AG04449 (cell line): ENCODE measurements at regions not wholly inside any gene's neighbourhood (a gene's known extent, or its start where the extent isn't known, plus 50 kb on each side); places are given as distances from the start of the nearest gene placed in this dataset.

Experiments used
- CTCF ChIA-PET: fragments of 350-600 bp; formaldehyde crosslinking; extraction: SDS; loops from one replicate; lab custom pipeline; 2021; ENCODE audit warnings: antibody characterized with exemption; lab: Yijun Ruan, JAX
- POLR2A ChIA-PET: fragments of 400-600, 350-600 bp; formaldehyde crosslinking; extraction: SDS; loops from one replicate; lab custom pipeline; 2020; ENCODE audit warnings: antibody characterized with exemption, inconsistent platforms; lab: Yijun Ruan, JAX
- DNase-seq: peaks from one replicate; pipeline ENCODE4 v3.0.0-alpha.2; 2010; ENCODE audit warnings: low read depth, low spot score
- H3K4me3 ChIP-seq: 2 replicates; pipeline ENCODE4 v1.5.1; 2011; ENCODE audit warnings: low read depth, mild to moderate bottlenecking, control low read depth, low read length
- TF ChIP-seq, protein P1 (sequence below): IDR thresholded peaks from one replicate; pipeline ENCODE4 v1.5.1; 2011; ENCODE audit warnings: mild to moderate bottlenecking, moderate library complexity, low read length, control low read depth, inconsistent platforms; ENCODE audit not compliant: insufficient read depth; ENCODE audit errors: missing control alignments

DNA sequence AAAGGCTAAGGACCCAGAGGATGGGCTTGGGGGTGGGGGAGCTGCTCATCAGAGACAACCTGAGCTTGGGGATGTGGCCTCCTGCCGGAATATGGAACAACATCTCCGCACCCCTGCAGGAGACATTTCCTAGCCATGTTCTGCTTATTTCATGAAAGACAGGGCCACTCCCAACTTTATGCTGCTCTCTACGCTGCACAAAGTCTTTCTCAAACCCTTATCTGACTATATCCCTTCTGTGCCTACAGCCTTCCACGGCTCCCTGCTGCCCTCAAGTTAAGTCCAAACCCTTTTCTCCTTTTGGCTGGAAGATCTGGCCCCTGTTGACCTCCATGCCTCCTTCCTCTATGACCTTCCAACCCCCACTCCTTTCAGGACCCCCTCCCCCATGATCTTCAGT lies 562.0 kb downstream of the MN1 start:
- CTCF ChIA-PET: interaction anchor here (1.0 kb wide), 1 partner anchor 15 kb away, joined by 3 read pairs; no protein-coding TSS in a partner anchor
- DNase-seq: no peak
- POLR2A ChIA-PET: interaction anchor here (0.6 to 1.7 kb wide), 5 partner anchors 15 to 128 kb away, joined by 3 to 16 read pairs (median 4); no protein-coding TSS in a partner anchor

DNA sequence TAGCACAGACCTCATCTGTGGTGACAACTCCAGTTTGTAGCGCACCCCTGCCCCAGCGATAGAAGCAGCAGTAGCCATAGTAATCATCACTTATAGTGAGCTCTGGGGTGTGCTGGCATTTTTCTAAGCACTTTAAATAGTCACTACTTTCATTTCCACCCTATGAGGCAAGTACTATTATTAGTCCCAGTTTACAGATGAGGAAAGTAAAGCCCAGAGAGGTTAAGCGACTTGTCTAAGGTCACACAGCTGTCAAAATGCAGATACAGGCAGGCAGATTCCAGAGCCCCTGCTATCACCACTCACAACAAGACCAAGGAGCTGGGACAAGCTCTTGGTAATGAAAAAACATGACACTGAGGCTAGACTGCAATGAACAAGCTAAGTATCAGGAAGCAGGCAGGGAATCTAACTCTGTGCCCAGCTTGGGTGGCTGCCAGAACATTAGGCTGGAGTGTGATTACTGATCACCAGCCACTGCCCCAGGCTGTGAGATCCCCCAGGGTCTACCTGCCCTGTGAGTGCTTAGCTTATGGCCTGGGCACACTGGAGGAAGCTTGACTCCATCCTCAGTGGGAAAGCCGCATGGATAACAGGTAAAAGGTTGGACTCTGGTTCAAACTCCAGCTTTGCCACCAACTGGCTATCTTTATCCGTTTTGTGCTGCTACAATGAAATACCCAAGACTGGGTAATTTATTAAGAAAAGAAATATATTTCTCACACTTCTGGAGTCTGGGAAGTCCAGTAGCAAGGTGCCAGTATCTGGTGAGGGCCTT lies 561.1 kb downstream of the MN1 start:
- CTCF ChIA-PET: no interaction called here
- TF ChIP-seq, protein P1, sequence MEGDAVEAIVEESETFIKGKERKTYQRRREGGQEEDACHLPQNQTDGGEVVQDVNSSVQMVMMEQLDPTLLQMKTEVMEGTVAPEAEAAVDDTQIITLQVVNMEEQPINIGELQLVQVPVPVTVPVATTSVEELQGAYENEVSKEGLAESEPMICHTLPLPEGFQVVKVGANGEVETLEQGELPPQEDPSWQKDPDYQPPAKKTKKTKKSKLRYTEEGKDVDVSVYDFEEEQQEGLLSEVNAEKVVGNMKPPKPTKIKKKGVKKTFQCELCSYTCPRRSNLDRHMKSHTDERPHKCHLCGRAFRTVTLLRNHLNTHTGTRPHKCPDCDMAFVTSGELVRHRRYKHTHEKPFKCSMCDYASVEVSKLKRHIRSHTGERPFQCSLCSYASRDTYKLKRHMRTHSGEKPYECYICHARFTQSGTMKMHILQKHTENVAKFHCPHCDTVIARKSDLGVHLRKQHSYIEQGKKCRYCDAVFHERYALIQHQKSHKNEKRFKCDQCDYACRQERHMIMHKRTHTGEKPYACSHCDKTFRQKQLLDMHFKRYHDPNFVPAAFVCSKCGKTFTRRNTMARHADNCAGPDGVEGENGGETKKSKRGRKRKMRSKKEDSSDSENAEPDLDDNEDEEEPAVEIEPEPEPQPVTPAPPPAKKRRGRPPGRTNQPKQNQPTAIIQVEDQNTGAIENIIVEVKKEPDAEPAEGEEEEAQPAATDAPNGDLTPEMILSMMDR: no peak
- POLR2A ChIA-PET: interaction anchor here (0.6 kb wide), 1 partner anchor 19 kb away, joined by 3 read pairs; no protein-coding TSS in a partner anchor

More for the DNA sequence above, 562.0 kb downstream of the MN1 start:
- H3K4me3 ChIP-seq: no peak overlapping the region
- TF ChIP-seq, protein P1: no peak

DNA sequence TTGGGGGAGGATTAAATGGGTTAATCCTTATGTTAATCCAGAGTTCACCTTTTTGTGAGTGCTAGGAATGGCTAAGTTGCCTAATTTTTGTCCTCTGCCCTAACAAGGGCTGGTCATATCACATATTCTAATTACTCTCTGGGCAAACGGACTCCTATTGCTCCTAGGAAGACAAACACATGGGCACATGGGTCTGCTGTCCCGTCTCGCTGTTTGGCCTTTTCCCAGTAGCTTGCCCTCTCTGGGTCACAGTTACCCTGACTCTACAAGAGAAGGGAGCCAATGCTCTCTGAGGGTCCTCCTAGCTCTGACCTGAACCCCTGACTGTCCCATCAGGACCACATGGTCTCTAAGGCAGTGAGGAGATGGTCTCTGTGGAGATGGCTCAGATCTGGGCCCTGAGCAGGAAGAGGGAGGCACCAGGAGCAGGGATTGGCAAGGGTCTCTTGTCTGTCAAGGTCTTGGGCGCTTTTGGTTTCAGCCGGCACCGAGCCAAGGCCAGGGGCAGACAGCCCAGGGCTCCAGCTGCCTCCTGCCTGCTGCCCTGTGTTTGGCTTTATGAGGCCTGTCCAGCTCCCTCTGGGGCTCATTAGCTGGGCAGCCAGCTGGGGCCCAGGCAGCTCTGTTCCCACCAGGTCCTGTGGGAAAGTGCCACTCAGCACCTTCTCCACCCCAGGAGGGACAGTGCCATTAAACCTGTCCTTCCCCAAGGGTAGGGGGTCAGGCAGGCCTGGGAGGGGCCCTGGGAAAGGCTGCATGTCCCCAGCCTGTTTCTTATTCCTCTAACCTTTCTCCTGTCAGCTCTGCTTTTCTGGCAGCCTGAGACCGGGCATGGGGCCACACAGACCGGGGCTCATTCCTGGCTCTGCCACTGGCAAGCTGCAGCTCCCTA lies 559.9 kb downstream of the MN1 start:
- ChIA-PET POLR2A (no interaction called here), CTCF (no interaction called here)
- TF ChIP-seq, protein P1: no peak
- no peak for DNase-seq
- H3K4me3 ChIP-seq: no peak overlapping the region

More for the DNA sequence above, 561.1 kb downstream of the MN1 start:
- no peak overlapping the region for H3K4me3 ChIP-seq
- DNase-seq: no peak

DNA sequence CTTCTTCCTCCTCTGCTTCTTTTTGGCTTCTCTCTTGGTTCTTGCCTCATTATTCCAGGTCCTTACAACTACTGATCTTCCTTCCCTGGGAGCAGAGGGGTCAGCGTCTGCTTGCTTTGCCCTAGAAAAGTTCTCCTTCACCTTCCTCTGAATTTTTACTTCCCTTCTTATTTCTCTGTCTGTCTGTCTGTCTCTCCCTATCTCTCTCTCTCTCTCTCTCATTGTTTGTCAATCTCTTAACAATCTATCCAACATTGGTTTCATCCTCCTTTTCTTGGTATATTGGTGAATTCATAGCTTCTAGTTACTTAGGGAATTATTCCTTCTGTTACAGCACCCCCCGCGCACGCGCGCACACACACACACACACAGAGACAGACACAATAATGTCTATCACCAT lies 559.1 kb downstream of the MN1 start:
- TF ChIP-seq, protein P1: no peak
- ChIA-PET POLR2A (no interaction called here), CTCF (no interaction called here)
- H3K4me3 ChIP-seq: no peak overlapping the region
- no peak for DNase-seq

DNA sequence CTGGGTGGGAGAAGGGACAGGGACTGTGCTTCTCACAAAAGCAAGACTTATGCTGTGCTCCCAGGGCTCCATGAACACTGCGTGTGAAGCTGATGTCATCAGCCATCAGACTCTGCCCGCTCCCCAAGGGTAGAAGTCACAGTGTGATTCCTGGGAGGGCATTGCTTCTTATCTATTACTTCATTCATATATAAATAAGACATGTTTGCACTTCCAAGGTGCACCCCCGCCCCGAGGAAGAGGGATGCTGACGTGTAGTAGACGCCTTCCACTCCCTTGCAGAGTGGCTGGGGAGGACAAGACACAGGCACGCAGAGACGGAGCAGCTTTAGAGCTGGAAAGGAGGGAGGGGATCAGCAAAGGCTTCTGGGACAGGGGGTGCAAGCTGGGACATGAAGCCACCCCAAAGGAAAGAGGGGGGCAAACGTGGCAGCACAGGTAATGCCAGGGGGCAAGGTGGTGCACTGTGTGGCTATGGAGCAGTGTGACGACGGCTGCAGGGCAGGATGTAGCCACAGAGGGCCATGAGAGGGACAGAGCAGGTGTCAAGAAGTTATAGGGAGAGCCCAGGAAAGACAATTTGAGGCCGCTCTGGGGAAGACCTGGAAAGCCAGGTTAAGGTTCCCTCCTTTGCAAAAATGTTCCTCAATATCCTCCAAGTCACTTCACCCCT lies 558.5 kb downstream of the MN1 start:
- no peak for DNase-seq
- CTCF ChIA-PET: no interaction called here
- TF ChIP-seq, protein P1: no peak
- no peak overlapping the region for H3K4me3 ChIP-seq
- POLR2A ChIA-PET: no interaction called here
